ENCODE measurements at regions not wholly inside any gene's neighbourhood (a gene's known extent, or its start where the extent isn't known, plus 50 kb on each side); places are given as distances from the start of the nearest gene placed in this dataset.
"Not testable (repeated sequence)": the region's sequence is repeated elsewhere in the genome, so short reads cannot be mapped to it uniquely, and the experiment has no call there.

DNA sequence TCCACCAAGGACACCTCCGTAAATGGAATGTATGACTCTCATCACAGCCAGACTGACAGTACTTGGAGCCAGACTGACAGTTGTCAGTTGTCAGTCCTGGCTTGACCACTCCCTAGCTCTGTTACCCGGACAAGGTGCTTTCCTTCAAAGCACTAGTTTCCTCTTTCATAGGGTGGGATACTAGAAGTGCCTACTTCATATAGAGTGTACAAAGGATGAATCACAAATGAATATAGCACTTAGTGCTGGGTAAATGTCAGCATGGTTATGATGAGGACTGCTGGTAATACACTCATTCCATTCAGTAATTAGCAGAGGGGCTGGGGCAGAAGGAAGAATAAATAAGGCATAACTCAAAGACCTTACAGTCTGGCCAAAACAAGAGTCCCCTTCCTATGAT, 91.4 kb downstream of the ARL4C start:
- no peak for DNase-seq

DNA sequence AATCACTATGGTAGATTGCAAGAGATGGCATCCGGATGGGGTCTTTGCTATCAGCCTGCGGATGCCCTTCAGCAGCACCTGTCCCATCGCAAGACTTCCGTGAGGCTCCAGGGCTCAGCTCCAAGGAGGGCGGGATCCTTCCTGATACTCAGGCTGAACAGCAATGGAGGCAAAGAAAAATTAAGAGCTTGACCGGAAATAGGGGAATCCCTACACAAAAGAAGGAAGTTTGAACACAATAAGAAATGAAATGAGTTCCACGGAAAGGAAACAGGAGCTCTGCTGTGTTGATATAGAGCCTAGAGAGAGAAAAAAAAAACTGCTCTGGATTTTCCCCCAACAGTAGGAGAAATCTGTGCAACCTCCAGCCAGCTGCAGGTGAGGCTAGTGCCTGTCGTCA, 91.9 kb downstream of the ARL4C start:
- no peak for DNase-seq

DNA sequence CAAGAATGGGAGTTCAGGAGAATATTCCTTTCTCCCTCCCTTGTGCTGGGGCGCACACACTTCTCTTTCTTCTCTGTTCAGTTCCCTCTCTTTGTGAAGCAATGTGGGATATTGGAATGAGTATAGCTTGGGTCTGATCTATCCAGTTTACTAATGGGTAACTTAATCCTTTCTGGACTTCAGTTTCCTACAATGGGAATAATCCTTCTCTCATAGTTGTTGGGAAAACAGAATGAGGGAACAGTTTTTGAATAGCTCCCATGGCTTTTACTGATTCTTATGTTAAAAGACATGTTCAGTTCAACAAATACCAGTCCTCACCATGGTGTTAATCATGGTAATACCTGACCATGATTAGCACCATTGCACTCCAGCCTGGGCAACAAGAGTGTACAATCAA, 93.1 kb downstream of the ARL4C start:
- no peak for DNase-seq

DNA sequence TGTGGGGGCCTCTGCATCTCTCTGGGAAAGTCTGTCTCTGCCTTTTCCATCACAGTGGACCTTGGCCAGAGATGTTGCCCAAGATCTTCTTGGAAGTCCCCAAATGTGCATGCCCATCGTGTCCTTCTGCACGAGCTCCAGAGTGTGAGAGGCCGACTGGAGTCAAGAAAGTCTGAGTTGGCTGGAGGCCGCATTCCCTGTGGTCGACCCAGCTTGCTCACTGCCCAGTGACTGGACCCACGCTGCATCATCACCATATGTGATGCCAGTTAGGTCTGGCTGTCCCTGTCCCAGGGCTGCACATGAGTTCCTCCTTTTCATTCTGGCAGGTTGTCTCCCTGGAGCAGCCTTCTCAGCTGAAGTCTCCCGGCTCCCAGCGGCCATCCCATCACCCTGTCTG, 93.8 kb downstream of the ARL4C start:
- DNase-seq: no peak

DNA sequence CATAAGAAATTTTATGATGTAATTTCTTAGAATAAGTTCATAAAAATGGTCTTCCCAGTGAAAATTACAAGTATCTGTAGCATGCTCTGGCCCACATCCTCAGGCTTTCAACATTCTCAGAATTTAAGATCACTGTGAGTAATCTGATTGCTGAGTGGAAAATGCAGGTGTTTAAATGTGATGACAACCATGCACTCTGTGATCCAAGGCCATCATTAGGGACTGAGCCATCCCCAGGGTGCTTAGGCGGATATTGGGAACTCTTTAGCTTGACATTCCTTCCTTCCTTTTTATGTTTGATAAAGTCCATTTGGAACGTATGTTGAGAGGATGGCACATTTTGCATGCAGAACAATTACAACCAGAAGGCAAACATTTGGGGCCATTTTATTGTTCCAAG, 95.5 kb downstream of the ARL4C start:
- DNase-seq: no peak

DNA sequence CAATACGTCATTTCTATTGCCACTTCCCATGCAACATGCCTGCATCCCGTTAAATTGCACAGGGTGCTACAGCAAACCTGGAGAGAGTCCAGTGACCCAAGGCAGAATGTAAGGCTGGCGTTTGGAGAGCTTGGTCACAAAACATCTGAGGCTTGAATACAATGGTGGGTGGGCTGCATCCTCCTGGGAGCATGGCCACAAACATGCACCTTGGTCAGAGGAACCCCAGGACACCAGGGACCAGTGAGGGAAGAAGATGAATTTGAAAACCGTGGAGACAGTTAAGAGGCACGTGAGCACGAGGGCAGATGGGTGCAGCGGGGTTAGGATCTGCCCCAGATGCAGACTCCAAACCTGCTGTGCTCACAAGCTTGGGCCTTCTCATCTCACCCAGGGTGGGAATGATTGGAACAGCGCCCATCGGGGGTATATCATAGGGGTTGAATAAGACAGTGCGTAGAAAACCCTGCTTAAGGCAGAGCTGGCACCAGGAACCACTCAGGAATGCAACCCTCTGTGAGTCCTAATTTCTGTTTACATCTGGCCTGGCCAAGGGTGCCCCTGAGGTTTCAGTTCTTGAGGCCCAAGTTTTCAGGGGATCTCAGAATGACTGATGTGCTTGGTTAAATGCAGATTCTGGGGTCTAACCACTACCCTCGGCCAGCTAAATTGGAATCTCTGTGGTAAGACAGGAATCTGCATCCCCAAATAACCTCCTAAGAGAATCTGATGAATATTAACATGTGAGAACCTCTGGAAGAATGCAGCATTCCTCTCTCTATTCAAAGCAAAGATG, 97.2 kb downstream of the ARL4C start:
- DNase-seq: no peak

DNA sequence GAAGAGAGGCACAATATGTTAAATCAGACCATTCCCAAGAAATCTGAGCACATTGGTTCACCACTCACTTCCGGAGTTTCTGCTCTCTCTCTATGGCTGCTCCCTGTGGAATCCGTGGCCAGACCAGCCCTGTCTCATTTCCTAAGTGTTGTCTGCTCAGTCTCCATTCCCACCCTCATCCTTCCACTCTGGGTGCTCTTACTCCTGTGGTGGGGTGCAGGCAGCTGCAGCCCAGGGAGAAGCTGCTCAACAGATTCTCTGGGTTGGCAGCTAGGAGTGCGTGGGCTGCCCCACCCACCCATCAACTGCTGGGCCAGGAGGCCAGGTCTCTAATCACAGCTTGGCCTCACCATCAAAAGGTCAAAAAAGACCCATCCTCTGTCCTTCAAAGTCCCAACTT, 98.3 kb downstream of the ARL4C start:
- no peak for DNase-seq

DNA sequence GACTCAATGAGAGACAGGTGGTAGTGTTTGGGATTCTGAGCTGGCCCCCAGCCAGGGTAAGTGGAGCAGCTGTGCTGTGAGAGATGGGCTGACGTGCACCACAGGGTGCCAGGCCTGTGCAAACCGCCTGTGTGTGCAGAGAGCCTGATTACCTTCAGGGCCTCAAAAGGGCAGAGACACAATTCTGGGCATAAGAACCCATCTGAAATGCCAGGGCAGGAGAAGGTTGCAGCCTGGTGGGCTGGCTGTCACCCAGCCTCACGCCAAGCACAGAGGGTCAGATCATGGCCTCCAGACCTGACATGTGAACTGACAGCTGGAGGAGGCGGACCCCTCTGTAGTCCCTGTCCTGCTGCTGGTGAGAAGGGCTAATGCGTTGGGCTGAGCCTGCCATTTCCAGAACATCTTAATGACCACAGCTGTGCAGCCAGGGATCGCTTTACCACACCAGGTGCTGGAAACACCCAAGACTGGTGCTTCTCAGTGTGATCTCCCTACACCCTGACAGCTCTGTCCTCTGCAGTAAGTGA, 100.9 kb downstream of the ARL4C start:
- no peak for DNase-seq

DNA sequence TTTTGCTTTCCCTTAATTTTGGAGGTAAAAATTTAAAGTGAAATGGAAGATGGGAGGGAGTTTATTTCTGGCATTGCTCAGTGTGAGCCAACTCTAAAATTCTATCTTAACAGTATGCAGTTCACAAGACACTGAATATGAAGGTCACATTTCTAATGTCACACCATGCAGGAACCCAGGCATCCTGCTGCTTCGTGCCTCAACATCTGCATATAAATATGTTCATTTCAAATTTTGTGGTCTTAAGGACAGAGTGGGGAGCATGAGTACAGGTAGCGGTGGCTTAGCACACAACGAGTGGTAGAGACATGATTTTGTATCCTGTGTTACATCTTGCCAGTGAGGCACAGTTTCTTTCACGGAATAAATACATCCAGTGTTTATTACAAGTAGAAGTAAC, 102.4 kb downstream of the ARL4C start:
- DNase-seq: no peak

DNA sequence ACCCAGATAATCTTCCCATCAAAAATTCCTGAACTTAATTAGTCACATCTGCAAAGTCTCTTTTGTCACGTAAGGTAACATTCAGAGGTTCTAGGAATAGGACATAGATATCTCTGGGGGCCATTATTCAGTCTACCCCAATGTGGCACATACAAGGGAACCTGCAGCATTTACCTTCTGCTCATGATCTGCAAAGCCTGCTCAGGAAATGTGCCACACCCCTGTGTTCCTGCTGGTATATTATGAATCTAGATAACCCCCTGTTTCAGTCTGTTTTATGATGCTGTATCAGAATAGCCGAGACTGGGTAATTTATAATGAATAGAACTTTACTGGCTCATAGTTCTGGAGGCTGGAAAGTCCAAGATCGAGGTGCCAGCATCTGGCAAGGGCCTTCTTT, 103.5 kb downstream of the ARL4C start:
- DNase-seq: no peak

DNA sequence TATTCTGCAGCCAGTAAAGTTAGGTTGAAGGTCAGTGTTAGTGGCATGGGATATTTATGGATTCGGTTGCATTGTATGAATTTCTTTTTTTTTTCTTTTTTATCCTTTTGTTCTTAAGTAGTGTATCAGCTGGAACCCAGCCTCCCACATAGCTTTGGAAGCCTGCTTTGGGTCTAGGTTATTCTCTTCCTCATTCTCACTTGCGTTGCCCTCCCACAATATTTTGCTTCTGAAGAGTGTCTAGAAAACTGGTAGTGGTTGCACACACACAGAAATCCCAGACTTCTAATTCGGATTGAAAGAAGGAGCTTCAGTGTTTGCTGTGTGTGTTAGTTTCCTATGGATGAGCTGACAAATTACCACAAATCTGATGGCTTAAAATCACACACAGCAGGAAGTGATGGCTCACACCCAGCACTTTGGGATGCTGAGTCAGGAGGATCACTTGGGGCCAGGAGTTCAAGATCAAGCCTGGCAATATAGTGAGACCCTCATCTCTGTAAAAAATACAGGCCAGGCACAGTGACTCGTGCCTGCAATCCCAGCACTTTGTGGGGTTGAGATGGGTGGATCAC, 104.8 kb downstream of the ARL4C start:
- no peak for DNase-seq

DNA sequence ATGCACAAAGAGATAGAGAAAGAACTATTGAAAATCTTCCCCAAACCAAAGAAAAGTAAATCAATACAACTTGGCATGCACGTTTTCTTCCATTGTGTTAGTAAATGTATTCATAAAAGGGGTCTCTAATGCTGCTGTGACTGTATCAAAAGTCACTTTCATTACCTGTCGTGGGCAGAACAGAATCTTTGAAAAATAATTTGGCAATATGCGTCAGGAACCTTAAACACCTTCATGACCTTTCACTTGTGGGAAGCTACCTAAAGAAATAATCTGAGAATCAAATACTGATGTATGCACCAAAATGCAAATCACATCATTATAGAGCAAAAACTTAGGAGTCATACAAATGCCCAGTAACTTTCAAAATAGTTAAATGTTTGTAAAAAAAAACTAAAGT, 105.3 kb downstream of the ARL4C start:
- no peak for DNase-seq

DNA sequence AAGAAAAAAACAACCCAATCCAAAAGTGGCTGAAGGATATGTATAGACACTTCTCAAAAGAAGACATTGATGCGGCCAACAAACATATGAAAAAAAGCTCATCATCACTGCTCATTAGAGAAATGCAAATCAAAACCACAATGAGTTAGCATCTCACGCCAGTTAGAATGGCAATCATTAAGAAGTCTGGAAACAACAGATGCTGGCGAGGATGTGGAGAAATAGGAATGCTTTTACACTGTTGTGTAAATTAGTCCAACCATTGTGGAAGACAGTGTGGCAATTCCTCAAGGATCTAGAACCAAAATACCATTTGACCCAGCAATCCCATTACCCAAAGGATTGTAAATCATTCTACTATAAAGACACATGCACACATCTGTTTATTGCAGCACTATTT, 107.2 kb downstream of the ARL4C start:
- not testable (repeated sequence) for DNase-seq

DNA sequence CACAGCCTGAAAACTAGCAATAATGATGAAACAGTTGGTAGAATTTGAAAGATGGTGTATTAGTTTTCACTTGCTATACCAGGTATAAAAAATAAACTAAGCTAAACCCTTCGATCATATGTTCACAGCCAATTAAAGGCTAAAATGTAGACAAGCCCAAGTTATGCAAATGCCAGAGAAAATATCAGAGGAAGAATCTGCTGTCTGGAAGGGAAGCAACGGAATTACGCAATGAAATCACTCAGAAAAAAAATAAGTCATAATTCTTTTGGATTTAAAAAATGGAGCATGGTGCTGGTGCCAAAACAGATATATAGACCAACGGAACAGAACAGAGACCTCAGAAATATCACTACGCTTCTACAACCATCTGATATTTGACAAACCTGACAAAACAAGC, 108.3 kb downstream of the ARL4C start:
- DNase-seq: no peak

DNA sequence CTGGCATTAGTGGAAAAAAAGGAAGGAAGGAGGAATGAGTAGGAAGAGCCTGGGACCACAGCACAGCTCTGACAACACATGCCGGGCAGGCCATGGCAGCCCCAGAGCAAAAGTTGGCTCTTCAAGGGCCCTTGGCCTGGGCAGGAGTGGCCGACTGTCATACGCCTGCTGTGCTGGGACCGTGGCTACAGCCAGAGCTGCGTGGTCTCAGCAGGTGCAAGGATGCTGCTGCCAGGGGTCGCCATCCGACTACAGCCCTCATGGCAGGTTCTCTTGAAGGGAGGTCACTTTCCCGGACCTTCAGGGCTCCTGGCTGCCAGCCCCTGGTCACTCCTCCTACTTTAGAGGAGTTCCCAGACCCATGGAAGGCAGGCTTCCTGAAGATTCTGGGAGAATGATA, 109.9 kb downstream of the ARL4C start:
- DNase-seq: no peak

DNA sequence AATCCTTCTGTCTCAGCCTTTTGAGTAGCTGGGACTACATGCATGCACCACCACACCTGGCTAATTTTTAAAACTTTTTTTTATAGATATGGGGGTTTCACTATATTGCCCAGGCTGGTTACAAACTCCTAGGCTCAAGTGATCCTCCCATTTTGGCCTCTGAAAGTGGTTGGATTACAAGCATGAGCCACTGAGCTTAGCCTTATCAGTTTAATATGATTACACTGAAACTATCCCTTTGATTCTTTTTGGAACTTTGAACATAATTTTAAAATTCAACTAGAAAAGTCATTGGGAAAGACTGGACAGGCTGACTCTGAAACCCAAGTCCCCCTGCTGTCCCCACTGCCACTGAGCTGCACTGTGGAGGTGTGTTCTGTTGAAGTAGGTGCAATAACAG, 114.8 kb downstream of the ARL4C start:
- DNase-seq: no peak

DNA sequence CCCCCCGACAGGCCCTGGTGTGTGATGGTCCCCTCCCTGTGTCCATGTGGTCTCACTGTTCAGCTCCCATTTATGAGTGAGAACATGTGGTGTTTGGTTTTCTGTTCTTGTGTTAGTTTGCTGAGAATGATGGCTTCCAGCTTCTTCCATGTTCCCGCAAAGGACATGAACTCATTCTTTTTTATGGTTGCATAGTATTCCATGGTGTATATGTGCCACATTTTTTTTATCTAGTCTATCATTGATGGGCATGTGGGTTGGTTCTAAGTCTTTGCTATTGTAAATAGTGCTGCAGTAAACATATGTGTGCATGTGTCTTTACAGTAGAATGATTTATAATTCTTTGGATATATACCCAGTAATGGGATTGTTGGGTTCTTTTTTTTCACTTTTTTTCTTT, 117.9 kb downstream of the ARL4C start:
- DNase-seq: not testable (repeated sequence)

DNA sequence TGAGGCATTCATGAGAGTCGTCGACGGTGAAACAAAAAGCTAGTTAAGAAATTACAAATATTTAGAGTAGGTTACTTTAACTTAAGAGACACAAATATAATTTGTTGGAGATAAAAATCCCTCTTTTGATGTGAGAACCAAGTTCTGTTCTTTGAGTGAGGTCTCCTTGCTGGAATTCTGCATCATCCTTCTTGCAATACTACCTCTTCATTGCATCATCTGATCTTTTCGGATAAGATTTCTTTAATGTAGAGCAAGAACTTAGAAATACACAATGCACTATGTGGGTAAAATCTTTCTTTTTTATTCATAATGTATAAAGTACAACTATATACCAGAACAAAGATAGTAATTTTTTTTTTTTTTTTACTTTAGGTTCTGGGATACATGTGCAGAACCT, 118.4 kb downstream of the ARL4C start:
- no peak for DNase-seq

DNA sequence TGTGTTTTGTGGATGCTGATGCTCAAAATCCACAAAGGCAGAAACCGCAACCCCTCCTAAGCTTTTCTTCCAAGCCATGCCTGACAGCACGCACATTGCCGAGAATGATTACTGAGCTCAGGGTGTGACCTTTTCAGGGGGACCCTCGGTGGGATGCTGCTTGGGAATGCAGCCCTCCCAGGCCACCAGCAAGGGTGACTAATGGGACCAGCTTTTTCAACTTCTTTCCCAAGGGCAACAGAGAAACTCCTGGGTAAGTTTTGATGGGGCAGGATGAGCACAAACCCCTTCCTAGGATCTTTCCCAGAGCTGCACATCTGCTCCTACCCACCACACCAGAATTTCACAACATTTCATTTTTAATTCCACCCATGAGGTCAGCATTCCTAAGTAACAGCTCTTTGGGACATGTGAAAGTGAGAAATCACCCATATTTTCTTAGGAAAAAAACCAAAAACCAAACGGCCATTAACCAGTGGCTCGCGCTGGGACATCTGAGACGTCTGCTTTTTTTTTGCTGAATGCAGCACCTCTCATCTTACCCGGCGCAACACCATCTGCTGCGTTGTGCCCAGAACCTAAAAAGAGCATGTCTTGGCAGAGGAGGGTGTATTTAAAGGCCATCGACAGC, 119.0 kb downstream of the ARL4C start:
- no peak for DNase-seq

DNA sequence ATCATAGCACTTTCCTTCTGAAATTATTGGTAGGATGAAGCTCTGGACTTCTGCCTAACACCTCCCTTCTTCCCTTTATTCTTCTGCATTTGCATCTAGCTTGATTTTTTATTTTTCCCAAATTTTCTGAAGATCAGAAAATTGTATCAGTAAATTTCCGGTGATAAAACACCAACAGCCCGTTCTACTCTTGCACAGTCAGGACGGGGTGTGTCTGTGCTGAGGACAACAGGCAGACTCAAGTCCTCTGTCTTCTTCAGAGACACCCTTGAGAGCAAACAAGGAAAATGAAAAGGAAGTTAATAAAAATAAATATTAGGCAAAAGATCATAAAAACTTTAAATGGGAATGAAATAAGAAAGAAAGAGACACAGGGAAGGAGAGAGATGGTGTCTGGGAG, 120.7 kb downstream of the ARL4C start:
- no peak for DNase-seq

DNA sequence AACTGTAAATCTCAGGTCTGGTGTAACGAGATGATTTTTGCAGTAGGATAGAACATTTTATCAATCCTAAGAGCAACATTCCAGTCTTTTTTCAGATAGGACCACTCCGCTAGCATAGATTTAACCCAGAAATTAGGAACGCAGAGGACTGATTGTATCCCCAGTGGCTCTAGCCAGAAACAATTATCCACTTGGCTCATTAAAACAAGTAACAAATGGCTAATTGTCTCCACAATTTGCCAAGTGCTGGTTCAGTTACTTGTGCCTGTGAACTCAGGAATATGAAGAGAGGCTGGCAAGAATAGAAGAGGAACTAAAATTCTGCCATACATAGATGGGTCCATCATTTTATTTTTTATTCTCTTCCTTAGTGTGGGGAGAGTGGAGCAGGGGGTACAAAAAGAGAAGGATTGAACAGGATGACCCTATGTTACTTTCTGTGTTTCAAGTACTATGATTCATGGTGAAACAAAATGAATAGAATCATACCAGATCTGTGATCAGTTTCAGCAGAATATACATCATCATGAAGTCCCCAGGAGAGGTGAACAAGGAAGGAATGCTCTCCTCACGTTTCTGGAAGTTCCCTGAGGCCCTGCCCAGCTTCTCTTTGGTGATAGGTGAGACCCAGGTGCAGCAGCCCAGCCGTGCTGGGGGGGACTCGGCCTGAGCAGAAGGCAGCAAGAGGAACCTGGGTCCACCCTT, 121.6 kb downstream of the ARL4C start:
- peak in 1 of 2 donors; percentile 3 for DNase-seq

DNA sequence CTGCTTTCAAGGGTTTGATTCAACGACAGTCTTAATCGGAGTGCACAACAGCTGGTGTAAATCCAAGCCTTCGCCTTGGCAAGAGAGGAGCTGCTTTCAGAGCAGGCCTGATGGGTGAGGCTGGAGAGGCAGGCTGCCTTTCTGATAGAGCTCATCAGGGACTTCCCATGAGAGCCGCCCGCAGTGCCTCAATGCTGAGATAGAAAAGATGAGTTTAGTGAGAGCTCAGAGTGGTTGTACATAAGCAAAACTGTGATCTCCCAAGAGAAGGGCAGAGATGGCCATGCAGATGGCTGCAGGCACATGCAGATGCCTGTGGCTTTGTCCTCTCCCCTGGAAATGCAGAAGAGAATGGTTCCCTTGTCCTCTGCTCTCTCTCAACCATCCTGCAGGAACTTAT, 122.1 kb downstream of the ARL4C start:
- no peak for DNase-seq

DNA sequence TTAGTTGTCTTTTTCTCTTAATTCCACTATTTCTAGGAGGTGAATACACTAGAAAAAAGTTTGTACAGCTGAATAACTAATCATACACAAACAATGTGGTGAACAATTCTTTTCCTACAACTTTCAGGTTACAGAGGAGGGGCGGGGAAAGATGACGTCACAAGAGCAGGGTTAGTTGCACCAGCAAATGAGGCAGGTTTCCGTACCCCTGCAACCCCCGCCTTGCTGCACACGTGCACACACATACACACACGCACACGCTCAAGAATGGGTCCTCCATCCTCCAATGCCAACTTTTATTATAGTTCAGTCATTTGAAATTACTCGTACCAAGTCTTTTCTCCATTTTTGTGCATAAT, 122.8 kb downstream of the ARL4C start:
- DNase-seq: no peak

All from hippocampal formation (tissue), 2 donors.